PC-3 (cell line): ENCODE measurements at regions not wholly inside any gene's neighbourhood (a gene's known extent, or its start where the extent isn't known, plus 50 kb on each side); places are given as distances from the start of the nearest gene placed in this dataset.

Source experiments
- CTCF ChIP-seq: fragments of 300-600 bp; sonication (generic); conservative IDR thresholded peaks from 2 replicates; pipeline ENCODE4 v1.5.1; 2017; ENCODE audit warnings: antibody characterized with exemption, low read depth, mild to moderate bottlenecking, low read length
- EZH2 ChIP-seq: fragments of 300-600 bp; sonication (generic); IDR thresholded peaks from one replicate; pipeline ENCODE4 v1.6.1; 2017; ENCODE audit warnings: antibody characterized with exemption, mild to moderate bottlenecking, low read length; ENCODE audit not compliant: unreplicated experiment
- EZH2phosphoT487 ChIP-seq: fragments of 300-600 bp; sonication (generic); IDR thresholded peaks from 2 replicates; pipeline ENCODE4 v1.6.1; 2018; ENCODE audit warnings: mild to moderate bottlenecking, antibody characterized with exemption, low read length, borderline replicate concordance

GRCh38 chr16:54605536-54606066, 319.0 kb upstream of the IRX3 start:
- no peak for TF ChIP-seq EZH2
- no peak for TF ChIP-seq CTCF
- TF ChIP-seq EZH2phosphoT487: no peak
